HEK293T (cell line): ENCODE measurements at regions not wholly inside any gene's neighbourhood (a gene's known extent, or its start where the extent isn't known, plus 50 kb on each side); places are given as distances from the start of the nearest gene placed in this dataset.
"Not testable (repeated sequence)": the region's sequence is repeated elsewhere in the genome, so short reads cannot be mapped to it uniquely, and the experiment has no call there.

Experiments used
- CTCF ChIA-PET: fragments of 350-600 bp; formaldehyde crosslinking; extraction: SDS; loops from one replicate; lab custom pipeline; 2021; ENCODE audit warnings: antibody characterized with exemption, inconsistent platforms; lab: Yijun Ruan, JAX
- POLR2A ChIA-PET: fragments of 350-600 bp; formaldehyde crosslinking; extraction: SDS; loops from one replicate; lab custom pipeline; 2020; ENCODE audit warnings: antibody characterized with exemption, inconsistent platforms; lab: Yijun Ruan, JAX
- DNase-seq: peaks from one replicate; pipeline ENCODE4 v3.0.0; 2012; ENCODE audit warnings: mixed read lengths; ENCODE audit errors: extremely low spot score
- ARNT ChIP-seq: fragments of 450-650 bp; IDR thresholded peaks from 2 replicates; pipeline ENCODE4 v1.6.1; 2017; ENCODE audit warnings: mild to moderate bottlenecking
- BHLHE40 ChIP-seq: fragments of 450-650 bp; IDR thresholded peaks from 2 replicates; pipeline ENCODE4 v1.6.1; 2016; ENCODE audit warnings: mild to moderate bottlenecking, moderate library complexity, borderline replicate concordance
- CTBP1 ChIP-seq: fragments of 450-650 bp; IDR thresholded peaks from 2 replicates; pipeline ENCODE4 v1.6.1; 2016; ENCODE audit warnings: borderline replicate concordance
- ELF4 ChIP-seq: fragments of 450-650 bp; IDR thresholded peaks from 2 replicates; pipeline ENCODE4 v1.6.1; 2017; ENCODE audit warnings: antibody characterized with exemption
- FOXA1 ChIP-seq: fragments of 450-650 bp; IDR thresholded peaks from 2 replicates; pipeline ENCODE4 v1.6.1; 2016; ENCODE audit warnings: mild to moderate bottlenecking
- FOXK2 ChIP-seq: fragments of 450-650 bp; IDR thresholded peaks from 2 replicates; pipeline ENCODE4 v1.6.1; 2016; ENCODE audit warnings: mild to moderate bottlenecking
- FOXM1 ChIP-seq: fragments of 450-650 bp; IDR thresholded peaks from 2 replicates; pipeline ENCODE4 v1.6.1; 2017; ENCODE audit warnings: mild to moderate bottlenecking, borderline replicate concordance
- HDGF ChIP-seq: fragments of 450-650 bp; IDR thresholded peaks from 2 replicates; pipeline ENCODE4 v1.6.1; 2017; ENCODE audit warnings: antibody characterized with exemption, borderline replicate concordance
- L3MBTL2 ChIP-seq: fragments of 450-650 bp; conservative IDR thresholded peaks from 2 replicates; pipeline ENCODE4 v1.6.1; 2016; ENCODE audit warnings: mild to moderate bottlenecking
- LEF1 ChIP-seq: fragments of 450-650 bp; IDR thresholded peaks from 2 replicates; pipeline ENCODE4 v1.6.1; 2017; ENCODE audit warnings: mild to moderate bottlenecking, borderline replicate concordance
- NFRKB ChIP-seq: fragments of 450-650 bp; IDR thresholded peaks from 2 replicates; pipeline ENCODE4 v1.6.1; 2016; ENCODE audit warnings: mild to moderate bottlenecking, moderate library complexity
- PKNOX1 ChIP-seq: fragments of 450-650 bp; IDR thresholded peaks from 2 replicates; pipeline ENCODE4 v1.6.1; 2016
- SP1 ChIP-seq: fragments of 450-650 bp; IDR thresholded peaks from 2 replicates; pipeline ENCODE4 v1.6.1; 2017
- SUZ12 ChIP-seq: fragments of 450-650 bp; IDR thresholded peaks from 2 replicates; pipeline ENCODE4 v1.6.1; 2016; ENCODE audit warnings: mild to moderate bottlenecking
- TARDBP ChIP-seq: fragments of 450-650 bp; IDR thresholded peaks from 2 replicates; pipeline ENCODE4 v1.6.1; 2016
- ZNF384 ChIP-seq: fragments of 450-650 bp; IDR thresholded peaks from 2 replicates; pipeline ENCODE4 v1.6.1; 2016

- CTCF ChIA-PET = no interaction called here
- no peak for DNase-seq
Measured at GRCh38 chr6:140535511-140535910, 1161.1 kb upstream of the CITED2 start.

GRCh38 chr6:140533526-140533925 lies 1159.1 kb upstream of the CITED2 start:
- CTCF ChIA-PET = no interaction called here
- POLR2A ChIA-PET = no interaction called here
- TF ChIP-seq LEF1 (no peak), L3MBTL2 (no peak), NFRKB (no peak), ZNF384 (no peak), PKNOX1 (no peak), FOXM1 (no peak), FOXA1 (no peak), ELF4 (no peak), SP1 (no peak), TARDBP (no peak), BHLHE40 (no peak), HDGF (no peak), SUZ12 (no peak)
- no peak for DNase-seq

More at GRCh38 chr6:140535511-140535910, 1161.1 kb upstream of the CITED2 start:
- POLR2A ChIA-PET = no interaction called here
- TF ChIP-seq SP1 (no peak), FOXM1 (no peak), HDGF (no peak), CTBP1 (no peak), TARDBP (no peak), L3MBTL2 (no peak), ARNT (no peak), ELF4 (no peak), NFRKB (no peak), FOXA1 (no peak), LEF1 (no peak), SUZ12 (no peak), FOXK2 (no peak), ZNF384 (no peak), BHLHE40 (no peak), PKNOX1 (no peak)

GRCh38 chr6:140504776-140505175 lies 1130.3 kb upstream of the CITED2 start:
- POLR2A ChIA-PET = no interaction called here
- no peak for DNase-seq
- CTCF ChIA-PET = no interaction called here
- TF ChIP-seq CTBP1 = no peak

GRCh38 chr6:140500849-140501248 lies 1126.4 kb upstream of the CITED2 start:
- CTCF ChIA-PET = no interaction called here
- POLR2A ChIA-PET = no interaction called here
- no peak for DNase-seq
- TF ChIP-seq LEF1 (no peak), FOXK2 (no peak), TARDBP (no peak), L3MBTL2 (no peak), FOXA1 (no peak), SUZ12 (no peak), ARNT (no peak), CTBP1 (no peak), ELF4 (no peak), HDGF (no peak), SP1 (no peak)

GRCh38 chr6:140499607-140500006 lies 1125.2 kb upstream of the CITED2 start:
- no peak for TF ChIP-seq HDGF
- no peak for TF ChIP-seq FOXK2
- TF ChIP-seq TARDBP = no peak
- TF ChIP-seq SUZ12 = no peak
- TF ChIP-seq FOXM1 = no peak
- TF ChIP-seq ZNF384 = no peak
- TF ChIP-seq FOXA1 = no peak
- no peak for TF ChIP-seq CTBP1
- TF ChIP-seq BHLHE40 = no peak
- TF ChIP-seq PKNOX1 = no peak
- no peak for TF ChIP-seq LEF1
- TF ChIP-seq NFRKB = no peak
- no peak for TF ChIP-seq SP1
- TF ChIP-seq ARNT = no peak
- no peak for TF ChIP-seq ELF4
- no peak for TF ChIP-seq L3MBTL2
- DNase-seq = no peak
- POLR2A ChIA-PET = no interaction called here
- CTCF ChIA-PET = no interaction called here

GRCh38 chr6:140494321-140495108 lies 1120.1 kb upstream of the CITED2 start:
- ChIA-PET CTCF (no interaction called here), POLR2A (no interaction called here)
- TF ChIP-seq CTBP1 = no peak
- no peak for TF ChIP-seq FOXK2
- no peak for TF ChIP-seq SP1
- TF ChIP-seq TARDBP = no peak
- no peak for TF ChIP-seq FOXM1
- TF ChIP-seq ELF4 = no peak
- no peak for TF ChIP-seq PKNOX1
- no peak for TF ChIP-seq NFRKB
- no peak for TF ChIP-seq LEF1
- TF ChIP-seq HDGF = no peak
- DNase-seq = no peak

GRCh38 chr6:140493470-140493869 lies 1119.0 kb upstream of the CITED2 start:
- CTCF ChIA-PET, DNase-seq, POLR2A ChIA-PET: not testable (repeated sequence)
